Frontal cortex (tissue), 3 donors: ENCODE measurements at regions not wholly inside any gene's neighbourhood (a gene's known extent, or its start where the extent isn't known, plus 50 kb on each side); places are given as distances from the start of the nearest gene placed in this dataset.

Experiments
- DNase-seq, 2 donors: peaks; one replicate each; pipeline ENCODE4 v3.0.0; 2012; ENCODE audit warnings: low spot score in 2 of 2
- FAIRE-seq: peaks from 2 replicates; lab custom pipeline; 2012; peaks lifted over from hg19 to GRCh38; lab: Jason Lieb, UNC
- donor health status: control.
- donor health status: control.
- donor health status: control.

DNA sequence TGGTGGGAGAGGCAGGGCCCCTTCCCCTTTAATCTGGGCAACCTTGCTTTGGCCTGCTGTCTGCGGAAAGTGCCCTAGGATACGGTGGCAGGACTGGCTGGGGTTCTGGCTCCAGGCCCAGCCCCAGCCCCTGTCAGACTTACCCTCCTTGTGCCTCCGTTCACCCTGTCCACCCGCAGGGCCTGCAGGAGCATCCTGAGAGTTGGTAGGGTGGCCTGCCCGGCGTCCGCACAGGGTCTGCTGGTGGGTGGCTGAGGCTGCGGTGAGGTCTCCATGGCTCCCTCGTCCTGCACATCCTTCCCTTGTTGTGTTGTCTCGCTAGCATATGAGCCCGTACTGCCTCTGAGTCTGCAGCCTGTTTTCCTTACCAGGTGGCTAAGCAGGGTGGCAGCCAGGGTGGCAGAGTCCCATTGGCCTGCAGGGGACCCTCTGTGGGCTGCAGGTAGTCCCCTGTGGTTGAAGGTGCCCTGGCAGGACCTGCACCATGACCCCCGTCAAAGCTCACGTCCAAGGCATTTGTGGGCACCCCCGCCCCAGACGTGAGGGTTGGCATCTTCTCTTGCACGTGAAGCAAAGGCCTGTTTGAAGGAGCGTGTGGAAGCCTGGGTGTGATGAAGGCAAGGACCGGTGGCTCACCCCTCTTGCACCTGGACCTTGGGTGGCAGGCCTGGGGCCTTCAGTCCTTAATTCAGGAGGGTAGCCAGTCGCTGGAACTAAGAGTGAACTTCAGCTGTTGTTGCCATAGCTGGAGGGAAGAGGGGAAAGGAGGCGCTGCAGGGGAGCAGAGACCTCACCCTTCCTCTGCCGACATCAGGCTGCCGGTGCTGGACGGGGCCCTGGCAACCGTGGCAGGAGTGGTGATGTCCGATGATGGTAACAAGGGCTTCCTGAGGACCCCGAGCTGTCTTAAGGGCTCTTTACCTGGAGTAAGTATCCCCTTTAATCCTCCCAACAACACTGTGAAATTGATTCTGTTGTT, 293.7 kb downstream of the SEC14L1 start:
- no peak for FAIRE-seq

DNA sequence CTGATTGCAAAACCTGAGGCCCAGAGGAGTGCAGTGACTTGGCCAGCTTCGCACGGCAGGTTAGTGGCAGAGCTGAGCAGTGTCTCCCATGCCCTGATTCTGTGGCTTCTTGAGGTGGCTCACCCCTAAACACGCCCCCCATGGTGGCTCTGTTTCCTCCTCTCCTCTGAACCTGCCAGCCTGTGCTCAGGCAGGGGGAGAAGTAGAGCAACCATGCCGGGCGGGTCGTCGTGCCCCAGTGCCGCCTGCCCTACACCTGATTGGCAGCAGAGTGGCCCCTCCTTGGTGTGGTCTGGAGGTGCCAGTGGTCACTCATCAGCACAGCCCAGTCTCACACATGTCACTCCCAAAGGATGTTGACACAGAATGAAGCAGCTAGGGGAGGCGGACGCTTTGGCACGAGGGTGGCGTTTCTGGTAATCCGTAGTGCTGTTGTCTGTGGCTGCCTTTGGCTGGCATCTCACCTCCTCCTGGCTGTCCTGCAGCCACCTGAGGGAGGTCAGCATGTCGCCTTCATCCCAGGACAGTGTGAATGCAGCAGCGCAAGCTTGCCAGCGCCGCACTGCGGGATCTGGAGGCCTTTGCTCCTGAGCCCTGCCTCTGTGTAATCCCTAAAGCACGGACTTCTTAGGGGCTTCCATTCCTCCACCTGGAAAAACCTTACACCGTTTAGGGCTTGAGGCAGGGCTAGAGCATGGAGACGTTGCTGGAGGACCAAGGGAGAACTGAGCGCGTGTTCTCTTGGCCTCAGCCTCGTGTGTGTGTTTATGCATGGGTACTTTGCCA, 294.7 kb downstream of the SEC14L1 start:
- DNase-seq (no peak), FAIRE-seq (no peak)

More for the DNA sequence above, 293.7 kb downstream of the SEC14L1 start:
- DNase-seq, result no peak

DNA sequence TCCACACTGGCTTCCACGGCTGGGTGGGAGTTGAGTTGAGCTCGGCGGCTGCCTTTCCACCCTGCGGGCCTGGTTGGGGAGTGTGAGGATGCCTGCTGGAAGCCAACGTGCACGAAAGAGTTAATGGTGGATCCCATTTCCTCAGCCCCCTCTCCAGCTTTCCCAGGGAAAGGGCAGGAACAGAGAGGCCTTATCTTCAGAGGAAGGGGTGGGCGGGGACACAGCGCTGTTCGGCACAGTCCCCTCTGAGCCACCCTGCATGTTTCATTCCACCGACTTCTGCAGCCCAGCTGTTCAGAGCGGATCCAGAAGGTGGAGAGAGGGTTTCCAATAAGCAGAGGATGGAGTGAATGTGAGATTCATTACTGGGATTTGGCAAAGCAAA, 295.3 kb downstream of the SEC14L1 start:
- FAIRE-seq, result no peak

DNA sequence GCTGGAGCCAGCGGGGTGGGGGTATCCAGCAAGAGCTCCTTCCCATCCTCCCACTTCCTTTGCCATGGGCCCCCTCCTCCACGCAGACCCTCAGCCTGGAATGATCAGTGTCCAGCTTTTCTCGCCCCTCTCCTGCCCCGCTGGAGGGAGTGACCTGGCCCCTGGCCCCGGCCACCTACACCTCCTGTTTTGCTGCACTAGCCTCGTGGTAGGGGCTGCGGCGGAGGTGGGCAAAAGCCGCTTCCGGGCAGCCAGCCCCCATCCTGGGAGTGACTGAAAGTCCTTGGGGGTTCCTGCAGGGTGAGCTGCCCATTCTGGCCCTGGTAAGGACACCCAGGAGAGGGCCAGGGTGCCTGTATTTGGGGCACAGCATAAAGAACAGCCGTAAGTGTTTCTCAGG, 295.7 kb downstream of the SEC14L1 start:
- FAIRE-seq, result no peak
- DNase-seq, result no peak

More for the DNA sequence above, 295.3 kb downstream of the SEC14L1 start:
- no peak for DNase-seq

DNA sequence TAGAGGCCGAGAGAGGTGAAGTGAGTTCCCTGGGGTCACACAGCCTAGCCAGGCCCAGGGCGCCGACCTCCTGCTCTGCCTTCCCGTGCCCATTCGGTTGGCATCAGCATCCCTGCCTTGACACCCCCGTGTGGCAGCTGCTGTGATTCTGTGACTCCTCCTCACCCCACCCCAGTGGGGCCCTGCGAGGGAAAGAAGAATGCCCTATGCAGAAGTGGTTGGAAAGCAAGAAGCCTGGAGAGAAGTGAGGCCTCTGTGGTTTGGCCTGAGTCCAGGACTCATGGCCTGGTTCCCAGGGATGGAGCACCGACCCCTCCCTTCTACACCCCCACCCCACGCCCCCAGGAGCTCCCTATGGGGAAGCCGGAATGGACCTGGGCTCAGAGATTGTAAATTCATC, 296.2 kb downstream of the SEC14L1 start:
- no peak for DNase-seq
- FAIRE-seq, result no peak

DNA sequence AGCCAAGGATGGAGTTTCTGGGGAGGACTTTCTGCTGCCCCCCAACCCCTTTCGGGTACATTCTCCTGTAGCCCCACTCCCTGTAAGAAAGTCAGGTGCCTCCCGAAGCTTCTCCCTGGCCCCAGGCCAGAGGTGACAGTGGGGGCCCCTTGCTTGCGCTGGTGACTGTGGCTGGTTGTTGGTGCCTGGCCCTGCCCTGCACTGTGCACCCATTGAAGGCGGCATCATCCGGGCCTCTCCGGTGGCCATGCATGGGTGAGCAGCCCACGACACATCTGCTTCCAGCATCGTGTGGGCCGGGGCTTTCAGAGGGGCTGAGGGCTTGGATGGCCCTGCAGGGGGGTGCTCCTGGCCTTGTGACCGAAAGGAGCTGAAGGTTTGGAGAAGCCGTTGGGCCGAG, 297.0 kb downstream of the SEC14L1 start:
- no peak for FAIRE-seq
- DNase-seq, result no peak

DNA sequence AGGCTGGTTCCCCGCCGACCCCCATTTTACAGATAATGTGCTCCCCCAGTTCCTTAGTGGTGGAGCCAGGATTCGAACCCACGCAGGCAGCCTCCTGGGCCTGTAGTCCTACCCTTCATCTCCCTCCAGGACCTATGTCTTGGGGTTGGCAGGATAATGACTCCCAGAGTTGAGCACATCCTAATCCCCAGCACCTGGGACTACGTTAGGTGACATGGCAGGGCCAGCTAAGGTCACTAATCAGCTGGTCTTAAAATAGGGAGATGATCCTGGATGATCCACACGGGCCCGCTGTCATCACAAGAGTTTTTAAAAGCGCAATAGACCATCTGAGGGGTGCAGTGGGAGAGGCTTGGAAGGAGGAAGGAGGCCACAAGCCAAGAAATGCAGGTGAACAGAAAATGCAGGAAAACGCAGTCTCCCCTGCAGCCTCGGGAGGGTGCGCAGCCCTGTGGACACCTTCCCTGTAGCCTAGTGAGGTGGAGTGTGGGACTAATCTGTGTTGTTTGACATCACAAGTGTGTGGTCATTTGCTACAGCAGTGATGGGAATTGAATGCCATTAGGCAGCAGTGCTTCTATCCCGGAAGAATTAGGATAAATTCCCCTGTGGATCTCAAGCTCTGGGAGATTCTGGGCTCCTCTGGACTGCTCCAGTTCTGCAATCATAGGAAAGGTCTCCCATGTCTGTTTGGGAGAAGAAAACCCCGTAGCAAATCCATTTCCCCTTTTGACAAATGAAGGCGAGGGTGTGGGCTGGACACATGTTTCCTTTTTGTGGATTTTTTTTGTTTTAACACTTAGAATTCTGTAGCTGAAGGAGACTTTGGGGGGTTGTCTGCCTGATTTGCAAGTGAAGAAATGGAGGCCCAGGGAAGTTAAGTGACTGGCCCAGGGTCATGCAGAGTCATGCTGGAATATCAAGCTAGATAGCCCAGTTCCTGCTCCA, 297.7 kb downstream of the SEC14L1 start:
- DNase-seq, result no peak
- no peak for FAIRE-seq

DNA sequence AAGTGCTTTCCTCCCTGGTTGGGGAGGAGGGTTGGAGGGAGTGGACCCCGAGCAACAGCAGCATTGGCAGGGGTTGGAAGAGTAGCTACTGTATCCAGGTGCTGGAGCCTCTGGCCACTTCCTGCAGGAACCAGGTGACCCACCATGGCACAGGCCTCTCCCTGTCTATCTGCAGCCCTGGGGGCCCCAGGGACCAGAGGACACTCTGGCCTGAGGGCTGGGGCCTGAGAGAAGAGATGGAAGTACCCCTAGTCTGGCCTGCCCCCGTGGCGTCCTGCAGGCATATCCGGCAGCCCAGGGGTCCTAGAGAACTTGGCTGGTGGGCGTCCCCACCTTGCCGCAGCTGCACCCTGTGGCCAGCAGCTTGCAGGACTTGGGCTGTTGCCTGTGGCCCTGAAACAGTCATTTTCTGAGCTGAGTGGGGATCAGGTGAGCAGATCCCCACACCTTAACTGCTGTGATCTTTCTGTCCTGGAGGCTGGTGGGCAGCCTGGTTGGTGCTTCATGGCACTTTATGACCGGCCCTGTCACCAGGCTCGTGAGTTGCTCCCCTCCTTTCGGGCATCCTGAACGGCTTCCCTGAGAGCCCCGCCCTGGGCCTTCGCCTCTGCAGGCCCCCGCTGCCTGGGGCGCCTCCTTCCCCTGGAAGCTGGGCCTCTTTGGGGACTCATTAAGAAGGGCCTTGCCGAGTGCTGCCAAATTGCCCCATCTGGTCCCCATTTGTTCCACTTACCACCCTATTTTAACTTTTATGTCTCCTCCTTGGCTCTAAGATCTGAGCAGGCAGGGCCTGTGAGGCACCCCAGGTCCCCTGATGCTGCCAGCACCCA, 298.6 kb downstream of the SEC14L1 start:
- FAIRE-seq (no peak), DNase-seq (no peak)

DNA sequence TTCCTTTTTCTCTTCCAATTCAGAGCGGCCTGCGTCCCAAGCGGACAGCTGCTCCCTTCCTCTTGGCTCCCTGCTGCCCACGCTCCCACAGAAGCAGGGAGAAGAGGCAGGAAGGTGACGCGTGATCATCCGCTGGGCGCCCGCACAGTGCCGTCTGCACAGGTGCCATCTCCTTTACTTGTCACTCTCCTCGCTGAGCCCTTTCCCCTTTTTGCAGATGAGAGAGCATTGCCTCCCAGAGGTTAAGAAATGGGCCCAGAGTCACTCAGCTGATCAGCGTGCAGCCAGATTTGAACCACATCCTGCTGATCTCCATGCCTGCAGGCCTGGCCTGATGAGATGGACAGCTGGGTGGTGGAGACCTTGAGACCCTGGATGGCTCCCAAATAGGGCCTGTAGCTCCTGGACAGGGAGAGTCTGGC, 299.8 kb downstream of the SEC14L1 start:
- FAIRE-seq (no peak), DNase-seq (no peak)

DNA sequence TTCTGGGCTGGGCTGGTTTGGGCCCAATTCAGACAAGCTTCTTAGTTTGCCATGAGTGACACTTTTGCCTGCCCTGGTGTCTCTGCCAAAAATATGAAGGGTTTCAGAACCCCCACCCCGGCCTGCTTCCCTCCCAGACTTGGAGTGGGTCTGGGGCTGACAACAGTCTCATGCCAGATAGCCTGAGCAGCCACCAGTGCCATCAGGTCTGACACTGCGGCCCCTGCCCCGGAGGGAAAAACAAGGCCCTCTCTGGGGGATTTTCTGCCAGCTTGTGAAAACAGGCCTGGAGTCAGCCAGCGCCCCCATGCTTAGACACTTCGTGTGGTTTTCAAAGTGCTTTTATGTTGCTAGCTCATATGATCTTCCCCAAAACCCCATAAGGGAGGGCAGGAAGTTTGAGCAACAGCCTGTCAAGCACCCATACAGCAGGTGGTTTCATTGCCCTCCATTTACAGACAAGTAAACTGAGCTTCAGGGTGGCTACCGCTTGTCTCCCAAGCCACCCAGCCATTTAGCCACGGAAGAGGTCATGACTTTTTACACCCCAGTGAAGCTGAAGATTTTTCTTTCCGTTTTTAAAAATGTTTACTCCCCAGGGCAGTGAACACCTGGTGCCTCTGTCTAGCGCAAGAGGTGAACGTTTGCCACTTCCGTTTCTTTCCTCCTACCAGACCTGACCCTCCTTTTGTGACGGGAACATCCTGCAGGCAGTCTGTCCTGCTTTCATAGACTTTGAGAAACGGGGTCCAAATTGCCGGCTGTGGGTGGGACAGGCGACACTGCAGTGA, 300.6 kb downstream of the SEC14L1 start:
- FAIRE-seq, result no peak
- no peak for DNase-seq

DNA sequence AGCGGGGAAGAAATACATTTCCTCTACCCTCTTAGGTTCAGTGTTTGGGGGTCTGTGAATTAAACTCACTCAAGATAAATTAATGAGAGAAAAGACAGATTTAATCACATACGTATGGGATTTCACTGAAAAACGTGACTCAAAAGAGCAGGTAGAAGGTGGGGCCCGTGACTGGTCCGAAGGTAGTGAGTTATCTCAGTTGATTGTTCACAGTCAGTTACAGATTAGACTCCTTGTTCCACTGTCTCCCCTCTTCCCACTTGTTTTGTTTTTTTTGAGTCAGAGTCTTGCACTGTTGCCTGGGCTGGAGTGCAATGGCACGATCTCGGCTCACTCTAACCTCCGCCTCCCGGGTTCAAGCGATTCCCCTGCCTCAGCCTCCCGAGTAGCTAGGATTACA, 301.2 kb downstream of the SEC14L1 start:
- FAIRE-seq (no peak), DNase-seq (no peak)

DNA sequence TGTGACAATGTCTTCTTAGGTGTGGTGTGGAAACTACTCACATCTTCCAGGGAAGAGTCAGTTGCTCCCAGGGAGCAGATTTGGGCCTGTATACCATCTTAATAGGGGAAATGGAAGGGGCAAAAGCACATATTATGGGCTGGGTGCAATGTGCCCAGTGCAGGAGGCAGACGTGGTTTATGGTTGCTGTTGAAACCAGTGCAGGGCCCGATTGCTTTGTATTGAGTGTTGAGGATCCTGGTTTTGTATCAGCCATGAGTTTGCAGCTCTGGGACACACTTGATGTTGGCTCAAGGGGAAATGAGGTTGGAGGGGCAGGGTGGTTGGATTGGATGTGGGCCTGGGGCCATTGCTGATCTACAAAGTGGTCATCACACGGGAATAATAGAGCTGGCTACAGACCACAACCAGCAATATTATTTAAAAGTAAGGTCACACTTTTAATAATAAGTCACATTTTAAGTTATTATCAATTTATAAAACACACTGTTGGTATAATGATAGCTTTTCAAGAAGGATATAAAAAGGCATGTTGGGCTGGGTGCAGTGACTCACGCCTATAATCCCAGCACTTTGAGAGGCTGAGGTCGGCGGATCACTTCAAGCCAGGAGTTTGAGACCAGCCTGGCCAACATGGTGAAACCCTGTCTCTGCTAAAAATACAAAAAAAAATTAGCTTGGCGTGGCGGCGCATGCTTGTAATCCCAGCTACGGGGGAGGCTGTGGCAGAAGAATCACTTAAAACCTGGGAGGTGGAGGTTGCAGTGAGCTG, 302.4 kb downstream of the SEC14L1 start:
- DNase-seq, result no peak
- FAIRE-seq, result no peak

DNA sequence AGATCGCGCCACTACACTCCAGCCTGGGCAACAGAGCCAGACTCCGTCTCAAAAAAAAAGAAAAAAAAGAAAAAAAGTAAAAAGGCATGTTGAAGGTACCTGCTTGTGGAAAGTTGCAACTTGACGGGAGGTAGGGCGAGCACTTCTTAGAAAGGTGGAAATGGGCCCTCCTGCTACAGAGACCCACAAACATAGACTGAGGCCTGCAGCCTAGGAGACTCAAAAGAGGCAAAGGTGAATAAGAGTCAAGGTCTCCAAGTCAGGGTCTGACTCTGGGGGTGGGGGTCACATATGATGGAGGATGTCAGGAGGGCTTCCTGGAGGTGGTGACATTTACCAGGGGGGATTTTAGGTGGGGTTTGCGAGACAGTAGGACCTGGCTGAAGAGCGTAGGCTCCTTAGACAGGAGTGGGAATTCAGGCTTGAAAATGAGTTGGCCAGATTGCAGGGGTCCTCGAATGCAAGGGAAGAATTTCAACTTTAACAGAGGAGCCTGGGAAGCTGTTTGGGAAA, 303.0 kb downstream of the SEC14L1 start:
- DNase-seq (no peak), FAIRE-seq (no peak)

DNA sequence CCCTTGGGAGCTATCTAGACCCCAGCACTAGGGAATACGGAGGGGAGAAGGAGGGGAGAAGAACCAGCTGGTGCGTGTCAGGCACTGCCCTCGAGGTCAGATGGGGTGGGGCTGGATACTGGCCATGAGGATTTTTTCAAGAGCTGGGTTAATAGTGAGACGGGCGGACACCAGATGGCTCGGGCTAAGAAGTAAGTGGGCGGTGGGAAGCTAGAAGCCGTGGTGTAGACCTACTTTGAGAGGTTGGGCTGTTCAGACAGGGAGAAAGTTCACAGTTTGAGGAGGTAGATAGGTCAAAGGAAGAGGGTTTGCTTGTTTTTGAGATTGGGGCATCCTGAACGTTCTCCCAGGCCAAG, 303.8 kb downstream of the SEC14L1 start:
- FAIRE-seq (no peak), DNase-seq (no peak)

DNA sequence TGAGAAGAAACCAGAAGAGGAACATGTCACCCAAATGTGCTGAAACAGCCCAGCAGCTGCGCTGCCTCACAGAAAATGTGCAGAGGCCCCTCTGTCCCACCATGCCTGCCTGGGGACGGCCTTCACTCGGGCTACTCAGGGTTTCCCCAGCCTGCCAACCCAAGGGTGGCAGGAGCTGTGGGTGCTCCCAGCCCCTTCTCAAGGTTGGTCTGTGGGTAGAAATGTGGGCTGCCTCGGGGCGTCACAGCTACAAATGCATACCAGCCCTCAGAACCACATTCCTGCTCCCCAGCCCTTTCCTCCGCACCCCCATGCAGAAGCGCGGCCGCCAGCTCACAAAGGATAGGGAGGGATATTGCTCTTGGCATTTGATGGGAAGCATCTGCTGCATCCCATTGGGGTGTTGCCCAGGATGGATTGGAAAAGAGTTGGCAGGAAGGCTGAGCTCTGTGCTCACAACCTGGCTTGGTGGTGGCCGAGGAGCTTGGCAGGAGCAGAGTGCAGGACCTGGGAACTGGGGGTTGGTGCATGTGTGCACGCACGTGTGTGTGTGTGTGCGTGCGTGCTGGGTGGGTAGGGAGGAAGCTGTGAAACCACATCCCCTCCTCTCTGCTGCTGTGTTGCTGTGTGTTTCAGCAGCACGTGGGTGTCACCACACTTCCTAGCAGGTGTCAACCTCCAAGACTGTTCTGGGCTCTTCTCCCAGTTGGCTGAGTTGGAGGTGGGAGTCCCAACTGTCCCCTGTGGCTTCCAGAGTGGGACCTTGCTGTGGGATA, 304.4 kb downstream of the SEC14L1 start:
- no peak for DNase-seq
- FAIRE-seq, result no peak

DNA sequence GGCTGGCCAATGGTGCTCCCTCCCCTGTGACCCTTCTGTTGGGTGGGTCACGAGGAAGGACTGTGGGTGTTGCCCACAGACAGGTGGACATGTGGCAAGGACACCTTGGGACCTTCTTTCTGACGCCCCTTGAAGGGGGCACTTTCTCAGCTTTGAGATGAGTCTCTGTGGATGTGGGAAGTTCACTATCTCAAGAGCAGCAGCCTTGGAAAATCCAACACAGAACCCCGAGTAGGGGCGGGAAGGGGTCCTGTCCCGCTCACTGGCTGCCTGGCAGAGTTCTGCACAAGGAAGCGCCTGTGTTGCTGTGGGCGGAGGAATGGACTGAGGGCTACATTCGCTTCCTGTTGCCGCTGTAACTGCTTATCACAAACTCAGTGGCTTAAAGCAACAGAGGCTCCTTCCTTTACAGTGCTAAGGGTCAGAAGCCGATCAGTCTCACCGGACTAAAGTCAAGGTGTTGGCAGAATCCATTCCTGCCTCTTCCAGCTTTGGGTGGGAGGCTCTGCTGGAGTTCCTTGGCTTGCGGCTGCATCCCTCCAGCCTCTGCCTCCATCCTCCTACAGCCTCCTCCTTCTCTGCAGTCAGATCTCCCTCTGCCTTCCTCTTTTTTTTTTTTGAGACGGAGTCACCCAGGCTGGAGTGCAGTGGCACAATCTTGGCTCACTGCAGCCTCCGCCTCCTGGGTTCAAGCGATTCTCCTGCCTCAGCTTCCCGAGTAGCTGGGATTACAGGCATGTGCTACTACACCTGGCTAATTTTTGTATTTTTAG, 305.2 kb downstream of the SEC14L1 start:
- DNase-seq (no peak), FAIRE-seq (no peak)
